CD4-positive, alpha-beta T cell treated with Interleukin-15 for 1 hour (primary cell): ENCODE measurements at regions not wholly inside any gene's neighbourhood (a gene's known extent, or its start where the extent isn't known, plus 50 kb on each side); places are given as distances from the start of the nearest gene placed in this dataset.
"Not testable (repeated sequence)": the region's sequence is repeated elsewhere in the genome, so short reads cannot be mapped to it uniquely, and the experiment has no call there.

ENCODE experiments used
- DNase-seq: peaks from one replicate; pipeline ENCODE4 v3.0.0-alpha.2; 2020

- DNase-seq = no peak
Observed at GRCh38 chr18:59848002-59848401, 51.8 kb upstream of the PMAIP1 start.

GRCh38 chr18:59847491-59847846, 52.3 kb upstream of the PMAIP1 start:
- not testable (repeated sequence) for DNase-seq

GRCh38 chr18:59846814-59847490, 52.8 kb upstream of the PMAIP1 start:
- DNase-seq = peak; percentile 23

GRCh38 chr18:59842947-59843346, 56.8 kb upstream of the PMAIP1 start:
- no peak for DNase-seq

GRCh38 chr18:59839931-59840685, 59.7 kb upstream of the PMAIP1 start:
- no peak for DNase-seq

DNA sequence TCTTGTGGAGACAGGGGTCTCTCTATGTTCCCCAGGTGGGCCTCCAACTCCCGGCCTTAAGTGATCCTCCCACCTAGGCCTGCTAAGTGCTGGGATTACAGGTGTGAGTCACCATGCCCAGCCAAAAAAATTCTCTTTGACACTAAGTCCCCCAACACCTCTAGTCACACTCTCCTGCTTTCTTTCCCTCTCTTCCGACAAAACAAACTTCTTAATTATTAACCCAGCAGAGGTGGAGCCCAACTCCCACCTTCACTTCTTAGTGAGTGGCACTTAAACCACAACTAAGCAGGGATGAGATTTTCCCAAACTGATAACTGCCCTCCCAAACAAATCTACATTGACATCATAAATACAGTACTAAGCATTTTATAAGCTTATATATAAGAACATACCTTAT, 60.5 kb upstream of the PMAIP1 start:
- no peak for DNase-seq

GRCh38 chr18:59837586-59837985, 62.2 kb upstream of the PMAIP1 start:
- peak; percentile 49 for DNase-seq

DNA sequence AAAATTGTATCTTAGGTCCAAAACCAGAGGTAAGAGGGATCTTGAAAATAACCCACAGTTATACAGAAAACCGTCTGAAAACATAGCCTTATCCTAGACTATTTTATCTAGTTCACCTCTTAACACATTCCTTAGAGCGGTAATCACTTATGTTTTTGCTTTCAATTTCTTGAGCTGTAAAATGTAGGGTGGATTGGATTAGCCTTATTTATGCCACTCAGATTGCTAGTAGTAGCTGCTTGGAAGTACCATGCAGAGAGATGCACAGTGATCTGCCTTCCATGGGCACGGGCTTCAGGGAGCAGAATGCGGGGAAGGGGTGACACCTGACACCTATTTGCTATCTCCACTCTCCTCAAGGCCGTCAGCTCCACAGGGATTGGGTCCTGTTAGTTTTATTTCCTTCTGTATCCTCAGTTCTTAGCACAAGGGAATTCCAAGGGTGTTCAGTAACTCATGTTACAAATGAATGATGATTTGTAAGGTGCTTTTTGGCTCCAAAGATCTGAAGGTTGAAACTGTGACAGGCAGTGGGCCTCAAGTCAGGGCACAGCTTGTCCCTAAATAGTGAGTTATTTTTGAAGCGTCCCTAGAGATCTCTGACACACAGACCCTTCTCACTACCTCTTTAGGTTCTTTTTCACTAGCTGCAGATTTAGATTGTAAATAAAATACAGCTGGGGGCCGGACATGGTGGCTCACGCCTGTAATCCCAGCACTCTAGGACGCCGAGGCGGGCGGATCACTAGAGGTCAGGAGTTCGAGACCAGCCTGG, 64.0 kb upstream of the PMAIP1 start:
- no peak for DNase-seq

DNA sequence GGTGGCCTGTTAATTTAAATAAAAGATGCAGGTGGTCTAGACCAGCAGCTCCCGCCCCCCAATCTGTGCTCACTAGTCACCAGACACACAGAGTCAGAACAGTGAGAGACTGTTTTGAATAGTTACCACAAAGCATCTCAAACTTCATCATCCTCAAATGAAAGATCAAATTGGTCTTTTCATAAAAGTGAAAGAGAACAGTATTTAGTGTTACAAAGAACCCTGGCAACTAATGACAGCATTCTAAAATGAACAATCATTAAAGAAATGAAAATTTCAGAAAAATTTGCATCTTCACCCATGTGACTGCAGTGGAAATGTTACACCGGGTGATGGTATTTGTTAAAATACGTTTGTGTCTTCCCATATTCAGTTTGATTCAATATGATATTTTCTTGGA, 65.5 kb upstream of the PMAIP1 start:
- DNase-seq = no peak

DNA sequence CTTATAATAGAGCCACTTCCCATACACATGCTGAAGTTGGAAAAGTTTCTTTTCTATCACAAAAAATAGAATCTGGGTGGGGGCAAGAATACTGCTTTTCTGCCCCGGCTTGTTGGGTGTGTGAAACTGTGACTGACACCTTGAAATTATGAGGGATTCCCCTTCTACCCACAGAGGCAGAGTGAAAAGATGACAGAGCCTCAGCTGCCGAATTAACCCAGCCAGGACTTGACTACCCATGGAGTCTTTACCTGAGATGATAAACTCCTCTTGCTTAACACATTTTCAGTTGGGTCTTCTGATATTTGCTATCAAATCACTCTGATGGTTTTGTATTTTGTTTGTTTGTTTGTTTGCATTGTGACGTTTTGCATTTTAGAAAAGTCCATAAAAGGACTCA, 66.0 kb upstream of the PMAIP1 start:
- no peak for DNase-seq

DNA sequence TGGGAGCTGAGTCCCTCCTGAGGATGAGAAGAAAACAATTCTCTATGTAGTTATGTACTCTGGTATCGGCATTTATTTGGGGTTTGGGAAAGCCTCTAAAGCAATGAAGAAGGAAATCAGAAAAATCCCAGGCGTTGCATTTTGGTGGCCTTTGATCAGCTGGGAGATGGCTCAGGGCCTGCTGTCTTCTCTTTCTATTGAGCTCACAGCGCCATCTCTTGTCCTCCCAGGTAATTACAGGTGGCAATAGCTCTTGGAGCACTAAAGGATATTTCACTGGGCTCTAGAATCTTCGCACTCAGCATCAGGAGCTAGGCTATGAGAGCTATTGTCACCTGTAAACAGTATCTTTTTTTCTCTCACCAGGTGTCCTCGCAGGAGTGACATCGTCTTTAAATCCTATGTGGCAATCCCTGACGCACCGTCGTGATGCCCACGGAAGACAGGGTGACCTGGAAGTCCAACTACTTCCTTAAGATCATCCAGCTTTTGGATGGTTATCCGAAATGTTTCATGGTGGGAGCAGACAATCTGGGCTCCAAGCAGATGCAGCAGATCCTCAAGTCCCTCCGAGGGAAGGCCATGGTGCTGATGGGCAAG, 76.1 kb upstream of the PMAIP1 start:
- DNase-seq = no peak

GRCh38 chr18:59822612-59823550, 76.9 kb upstream of the PMAIP1 start:
- no peak for DNase-seq

- DNase-seq = no peak
Observed at GRCh38 chr18:59821983-59822382, 77.8 kb upstream of the PMAIP1 start.

DNA sequence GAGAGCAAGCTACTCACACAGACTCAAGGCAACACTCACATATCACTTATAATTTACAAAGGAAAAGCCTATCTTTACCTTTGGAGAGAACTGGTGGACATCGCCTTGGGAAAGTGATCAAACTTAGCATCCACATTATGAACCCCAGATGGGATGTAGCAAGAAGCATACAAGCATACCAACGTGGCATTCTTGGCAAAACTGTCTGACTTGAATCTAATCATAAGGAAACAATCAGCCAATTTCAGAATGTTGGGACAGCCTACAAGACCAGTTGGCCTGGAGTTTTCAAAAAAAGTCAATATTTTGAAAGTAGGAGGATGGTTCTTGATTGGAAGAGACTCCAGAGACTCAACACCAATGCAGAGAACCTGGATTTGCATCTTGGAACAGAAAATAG, 79.1 kb upstream of the PMAIP1 start:
- DNase-seq = no peak

- DNase-seq = no peak
Observed at GRCh38 chr18:59818769-59819168, 81.0 kb upstream of the PMAIP1 start.

- no peak for DNase-seq
Observed at GRCh38 chr18:59814891-59815290, 84.9 kb upstream of the PMAIP1 start.

- DNase-seq = no peak
Observed at GRCh38 chr18:59813942-59814341, 85.9 kb upstream of the PMAIP1 start.

- no peak for DNase-seq
Observed at GRCh38 chr18:59810735-59811520, 88.9 kb upstream of the PMAIP1 start.

GRCh38 chr18:59810183-59810582, 89.6 kb upstream of the PMAIP1 start:
- DNase-seq = no peak

DNA sequence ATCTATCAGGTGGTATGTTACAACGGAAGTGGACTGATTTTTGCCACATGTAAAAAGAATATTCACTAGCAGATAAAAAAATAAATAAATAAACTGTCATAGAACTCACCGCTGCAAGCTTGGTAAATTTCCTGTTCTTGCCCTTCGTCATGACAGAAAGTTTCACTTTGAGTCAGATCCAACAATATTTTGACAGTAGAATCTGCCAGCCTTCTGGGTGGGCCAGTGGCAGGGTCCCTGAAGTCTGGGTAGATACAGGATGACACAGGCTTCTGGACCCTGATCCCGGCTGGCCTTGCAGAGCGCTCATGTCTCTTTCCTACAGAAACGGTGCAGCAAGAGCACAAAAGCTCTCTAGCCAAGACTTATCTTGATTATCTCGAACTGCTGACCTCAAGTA, 97.8 kb upstream of the PMAIP1 start:
- no peak for DNase-seq

- DNase-seq = no peak
Observed at GRCh38 chr18:59801576-59801975, 98.2 kb upstream of the PMAIP1 start.

DNA sequence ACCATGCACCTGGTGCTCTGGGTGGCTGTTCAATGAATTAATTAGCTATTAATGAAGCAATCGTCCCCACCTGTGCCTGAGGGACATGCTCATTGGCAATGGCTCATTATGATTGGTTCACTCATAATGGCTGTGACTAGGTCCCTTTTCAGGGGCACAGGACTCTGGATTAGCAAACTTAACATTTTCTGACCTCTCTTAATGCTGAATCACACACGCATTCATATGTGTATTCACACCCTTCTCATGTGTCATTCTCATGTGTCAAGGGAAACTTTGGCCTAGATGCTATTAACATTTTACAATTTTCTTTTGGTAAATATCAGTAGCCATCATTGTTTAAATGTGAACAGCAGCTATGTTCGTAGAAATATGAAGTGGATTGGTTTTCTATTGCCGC, 98.9 kb upstream of the PMAIP1 start:
- DNase-seq = no peak
